ENCODE measurements at regions not wholly inside any gene's neighbourhood (a gene's known extent, or its start where the extent isn't known, plus 50 kb on each side); places are given as distances from the start of the nearest gene placed in this dataset.

DNA sequence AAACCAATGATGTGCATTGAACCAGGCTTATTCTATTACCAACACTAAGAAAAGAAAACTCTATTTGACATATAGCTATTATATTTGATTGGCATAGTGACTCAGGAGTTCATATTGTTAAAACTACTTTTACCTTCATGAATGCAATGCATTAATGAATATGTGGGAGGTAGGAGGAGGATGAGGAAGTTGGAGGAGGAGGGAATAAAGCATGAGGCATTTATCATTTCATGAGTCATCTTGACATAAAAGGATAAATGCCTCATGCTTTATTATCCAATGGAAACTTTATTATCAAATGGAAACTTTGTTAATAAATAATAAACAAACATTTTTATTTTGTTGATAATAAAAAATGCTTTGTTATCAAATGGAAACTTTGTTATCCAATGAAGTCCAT, 116.5 kb downstream of the SPRY2 start:
- no peaks in the 10 kb centered on the region for H3K9me3 ChIP-seq
- no peaks in the 10 kb centered on the region for H3K27me3 ChIP-seq
- no peak overlapping the region for H3K27ac ChIP-seq
- no peak for ATAC-seq
- H3K4me3 ChIP-seq: no peak overlapping the region
- H3K36me3 ChIP-seq: no peaks in the 10 kb centered on the region
- H3K4me1 ChIP-seq: no peaks in the 10 kb centered on the region
- TF ChIP-seq EP300 (IDR thresholded peaks at IDR 0.05) (no peak), POLR2AphosphoS5 (IDR thresholded peaks at IDR 0.05) (no peak), POLR2A (IDR thresholded peaks at IDR 0.05) (no peak)
- TF ChIP-seq, protein P1, sequence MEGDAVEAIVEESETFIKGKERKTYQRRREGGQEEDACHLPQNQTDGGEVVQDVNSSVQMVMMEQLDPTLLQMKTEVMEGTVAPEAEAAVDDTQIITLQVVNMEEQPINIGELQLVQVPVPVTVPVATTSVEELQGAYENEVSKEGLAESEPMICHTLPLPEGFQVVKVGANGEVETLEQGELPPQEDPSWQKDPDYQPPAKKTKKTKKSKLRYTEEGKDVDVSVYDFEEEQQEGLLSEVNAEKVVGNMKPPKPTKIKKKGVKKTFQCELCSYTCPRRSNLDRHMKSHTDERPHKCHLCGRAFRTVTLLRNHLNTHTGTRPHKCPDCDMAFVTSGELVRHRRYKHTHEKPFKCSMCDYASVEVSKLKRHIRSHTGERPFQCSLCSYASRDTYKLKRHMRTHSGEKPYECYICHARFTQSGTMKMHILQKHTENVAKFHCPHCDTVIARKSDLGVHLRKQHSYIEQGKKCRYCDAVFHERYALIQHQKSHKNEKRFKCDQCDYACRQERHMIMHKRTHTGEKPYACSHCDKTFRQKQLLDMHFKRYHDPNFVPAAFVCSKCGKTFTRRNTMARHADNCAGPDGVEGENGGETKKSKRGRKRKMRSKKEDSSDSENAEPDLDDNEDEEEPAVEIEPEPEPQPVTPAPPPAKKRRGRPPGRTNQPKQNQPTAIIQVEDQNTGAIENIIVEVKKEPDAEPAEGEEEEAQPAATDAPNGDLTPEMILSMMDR (IDR thresholded peaks at IDR 0.05): no peak

DNA sequence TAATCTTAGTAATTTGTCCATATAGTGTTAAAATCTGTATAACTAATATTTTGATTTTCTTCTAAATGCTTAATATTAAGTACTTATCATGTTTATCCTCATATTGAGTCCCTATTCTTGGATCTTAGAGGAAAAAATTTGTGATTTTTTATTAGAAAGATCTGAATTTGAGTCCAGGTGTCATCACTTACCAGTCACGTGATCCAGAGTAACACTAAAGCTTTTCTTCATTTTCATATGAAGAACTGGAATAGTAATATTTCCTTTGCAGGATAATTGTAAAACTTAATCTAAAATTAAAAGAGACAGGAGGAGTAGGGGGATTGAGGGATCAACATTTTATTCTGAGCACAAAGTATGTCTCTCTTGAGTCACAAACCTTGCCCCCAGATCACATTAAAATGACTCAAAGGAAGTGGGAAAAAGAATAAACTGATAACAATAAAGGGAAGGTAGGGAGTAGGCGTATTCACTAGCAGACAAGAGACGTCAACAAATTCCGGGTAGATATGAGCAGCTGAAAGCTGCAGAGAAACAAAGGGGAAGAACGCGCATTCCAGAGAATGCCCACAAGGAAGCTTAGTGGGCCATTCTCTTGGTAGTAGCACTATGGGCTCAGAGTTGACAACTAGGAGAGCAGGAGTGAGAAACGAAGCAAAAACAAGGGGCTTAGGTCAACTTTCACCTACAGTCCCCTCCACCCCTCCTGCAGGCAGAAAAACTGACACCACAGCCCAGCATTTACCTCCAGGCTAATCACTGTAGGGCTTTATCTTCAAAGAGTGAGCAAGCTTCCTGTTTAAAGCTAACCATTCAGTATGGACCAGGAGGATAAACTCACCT, 123.1 kb downstream of the SPRY2 start:
- WGBS, 2 donors (ENCODE audit: low coverage in 1 of 2): 79 to 85% methylated on average over 4 to 7 of the region's 7 CpGs
- Histone ChIP-seq H3K4me3 (no peak overlapping the region), H3K4me1 (no peaks in the 10 kb centered on the region), H3K9me3 (no peaks in the 10 kb centered on the region), H3K27me3 (no peaks in the 10 kb centered on the region), H3K36me3 (no peaks in the 10 kb centered on the region), H3K27ac (no peak overlapping the region)
- no peak for ATAC-seq
- TF ChIP-seq EP300 (IDR thresholded peaks at IDR 0.05) (no peak), POLR2A (IDR thresholded peaks at IDR 0.05) (no peak), POLR2AphosphoS5 (IDR thresholded peaks at IDR 0.05) (no peak)
- TF ChIP-seq, protein P1 (IDR thresholded peaks at IDR 0.05): no peak

DNA sequence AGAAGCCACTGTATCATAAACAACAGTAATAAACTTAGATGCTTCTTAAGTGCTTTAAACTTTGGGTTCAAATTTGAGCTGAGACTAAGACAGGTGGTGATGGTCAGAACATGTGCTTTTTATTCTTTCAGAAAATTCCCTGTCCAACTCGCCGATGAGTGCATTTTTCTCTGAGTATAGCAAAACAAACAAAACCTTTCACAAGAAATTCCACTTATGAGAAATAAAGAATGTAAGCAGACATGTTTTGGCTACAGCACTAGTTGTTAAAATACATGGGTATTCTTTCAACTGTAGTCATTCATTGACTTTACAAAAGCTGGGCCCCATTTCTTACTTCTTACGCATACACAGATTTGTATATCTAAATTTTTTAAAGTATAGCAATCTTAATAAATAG, 125.6 kb downstream of the SPRY2 start:
- TF ChIP-seq, protein P1 (IDR thresholded peaks at IDR 0.05): no peak
- TF ChIP-seq EP300 (IDR thresholded peaks at IDR 0.05) (no peak), POLR2AphosphoS5 (IDR thresholded peaks at IDR 0.05) (no peak), POLR2A (IDR thresholded peaks at IDR 0.05) (no peak)
- Histone ChIP-seq H3K27me3 (no peaks in the 10 kb centered on the region), H3K36me3 (no peaks in the 10 kb centered on the region), H3K4me3 (no peak overlapping the region), H3K27ac (no peak overlapping the region), H3K9me3 (no peaks in the 10 kb centered on the region), H3K4me1 (no peaks in the 10 kb centered on the region)
- 55 to 56% methylated on average over 3 of the region's 3 CpGs for WGBS, 2 donors (ENCODE audit: low coverage in 1 of 2)
- ATAC-seq: no peak

DNA sequence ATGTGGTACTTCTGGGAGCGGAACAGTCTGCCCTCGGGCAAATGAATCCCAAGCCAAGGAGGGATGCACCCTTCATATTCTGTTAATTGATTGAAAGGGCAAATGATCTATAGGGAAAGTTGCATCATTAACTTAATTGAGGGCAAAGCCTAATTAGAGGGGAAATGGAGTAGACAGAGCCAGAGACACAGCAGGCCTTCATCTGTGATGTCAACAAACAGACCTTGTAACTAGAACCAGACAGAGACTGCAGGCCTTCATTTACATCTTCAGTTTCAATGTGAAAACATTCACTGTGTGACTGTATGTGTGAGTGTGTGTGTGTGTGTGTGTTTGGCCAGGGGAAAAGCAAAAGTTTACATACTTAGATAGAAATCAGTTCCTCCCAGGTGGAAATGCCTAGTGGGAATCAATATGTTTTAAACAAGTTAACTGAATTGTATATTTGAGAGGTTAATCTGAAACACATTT, 126.4 kb downstream of the SPRY2 start:
- ATAC-seq: no peak
- Histone ChIP-seq H3K36me3 (no peaks in the 10 kb centered on the region), H3K9me3 (no peaks in the 10 kb centered on the region), H3K27me3 (no peaks in the 10 kb centered on the region), H3K27ac (no peak overlapping the region), H3K4me1 (no peaks in the 10 kb centered on the region), H3K4me3 (no peak overlapping the region)
- TF ChIP-seq, protein P1 (IDR thresholded peaks at IDR 0.05): no peak
- no peak for TF ChIP-seq POLR2A (IDR thresholded peaks at IDR 0.05)
- no peak for TF ChIP-seq EP300 (IDR thresholded peaks at IDR 0.05)
- no peak for TF ChIP-seq POLR2AphosphoS5 (IDR thresholded peaks at IDR 0.05)
- WGBS, 2 donors (ENCODE audit: low coverage in 1 of 2): 73 to 94% methylated on average over 2 of the region's 2 CpGs

DNA sequence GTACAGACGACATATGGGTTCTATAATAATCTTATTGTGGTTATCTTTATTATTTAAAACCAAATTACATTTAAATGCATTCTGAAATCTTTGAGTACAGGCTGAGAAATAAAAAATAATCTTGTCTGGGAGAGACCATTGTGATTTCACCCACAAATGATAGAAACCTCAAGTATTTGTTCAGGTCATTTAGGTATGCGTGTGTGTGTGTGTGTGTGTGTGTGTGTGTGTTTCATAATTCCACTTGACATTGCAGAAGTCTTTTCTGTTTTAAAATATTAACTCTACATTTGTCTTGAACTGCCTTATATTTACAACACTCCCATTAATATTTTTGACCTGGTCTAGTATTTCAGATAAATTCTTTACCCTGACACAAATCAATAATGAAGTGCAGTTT, 126.9 kb downstream of the SPRY2 start:
- no peak overlapping the region for H3K27ac ChIP-seq
- no peaks in the 10 kb centered on the region for H3K27me3 ChIP-seq
- TF ChIP-seq POLR2A (IDR thresholded peaks at IDR 0.05): no peak
- no peak for TF ChIP-seq EP300 (IDR thresholded peaks at IDR 0.05)
- TF ChIP-seq POLR2AphosphoS5 (IDR thresholded peaks at IDR 0.05): no peak
- TF ChIP-seq, protein P1 (IDR thresholded peaks at IDR 0.05): no peak
- no peak for ATAC-seq
- WGBS, 2 donors (ENCODE audit: low coverage in 1 of 2): 78 to 90% methylated on average over 2 of the region's 2 CpGs
- H3K4me1 ChIP-seq: no peaks in the 10 kb centered on the region
- H3K9me3 ChIP-seq: no peaks in the 10 kb centered on the region
- H3K4me3 ChIP-seq: no peak overlapping the region
- no peaks in the 10 kb centered on the region for H3K36me3 ChIP-seq

Measured in gastroesophageal sphincter (tissue), 4 donors.